PC-9 (cell line): ENCODE measurements at regions not wholly inside any gene's neighbourhood (a gene's known extent, or its start where the extent isn't known, plus 50 kb on each side); places are given as distances from the start of the nearest gene placed in this dataset.

Experiments used
- EZH2 ChIP-seq: fragments of 200-600 bp; sonication (generic); IDR thresholded peaks from 2 replicates; pipeline ENCODE4 v1.8.0; 2017; ENCODE audit warnings: antibody characterized with exemption, low read depth
- TF ChIP-seq, protein P1 (sequence below): fragments of 200-600 bp; sonication (generic); conservative IDR thresholded peaks from 2 replicates; pipeline ENCODE4 v1.6.1; 2017; ENCODE audit warnings: mixed run types, antibody characterized with exemption, mild to moderate bottlenecking, moderate library complexity

DNA sequence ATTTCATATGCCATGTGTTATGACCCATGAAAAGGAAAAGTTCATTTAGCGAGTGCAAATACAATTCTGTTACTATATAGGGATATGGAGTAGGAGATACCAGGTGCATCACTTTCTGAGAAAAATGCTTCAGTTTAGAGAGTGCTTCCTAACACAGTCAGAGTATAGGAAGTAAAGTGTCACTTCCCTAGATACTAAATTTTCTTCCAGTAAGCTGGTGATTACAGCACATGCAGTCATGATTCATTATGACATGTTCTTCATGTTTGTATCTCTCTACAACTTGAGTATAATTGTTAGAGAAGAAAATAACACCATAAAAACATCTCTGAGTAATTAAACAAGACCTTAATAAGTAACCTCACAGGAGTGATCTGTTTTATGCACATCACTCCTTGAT lies 837.0 kb downstream of the DNAH5 start:
- TF ChIP-seq, protein P1, sequence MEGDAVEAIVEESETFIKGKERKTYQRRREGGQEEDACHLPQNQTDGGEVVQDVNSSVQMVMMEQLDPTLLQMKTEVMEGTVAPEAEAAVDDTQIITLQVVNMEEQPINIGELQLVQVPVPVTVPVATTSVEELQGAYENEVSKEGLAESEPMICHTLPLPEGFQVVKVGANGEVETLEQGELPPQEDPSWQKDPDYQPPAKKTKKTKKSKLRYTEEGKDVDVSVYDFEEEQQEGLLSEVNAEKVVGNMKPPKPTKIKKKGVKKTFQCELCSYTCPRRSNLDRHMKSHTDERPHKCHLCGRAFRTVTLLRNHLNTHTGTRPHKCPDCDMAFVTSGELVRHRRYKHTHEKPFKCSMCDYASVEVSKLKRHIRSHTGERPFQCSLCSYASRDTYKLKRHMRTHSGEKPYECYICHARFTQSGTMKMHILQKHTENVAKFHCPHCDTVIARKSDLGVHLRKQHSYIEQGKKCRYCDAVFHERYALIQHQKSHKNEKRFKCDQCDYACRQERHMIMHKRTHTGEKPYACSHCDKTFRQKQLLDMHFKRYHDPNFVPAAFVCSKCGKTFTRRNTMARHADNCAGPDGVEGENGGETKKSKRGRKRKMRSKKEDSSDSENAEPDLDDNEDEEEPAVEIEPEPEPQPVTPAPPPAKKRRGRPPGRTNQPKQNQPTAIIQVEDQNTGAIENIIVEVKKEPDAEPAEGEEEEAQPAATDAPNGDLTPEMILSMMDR = no peak
- no peak for TF ChIP-seq EZH2
